ENCODE measurements at regions not wholly inside any gene's neighbourhood (a gene's known extent, or its start where the extent isn't known, plus 50 kb on each side); places are given as distances from the start of the nearest gene placed in this dataset.

- no peaks in the 10 kb centered on the region for H3K9me3 ChIP-seq (ENCODE audit: control insufficient read depth, insufficient read depth, low read length)
- H4K91ac ChIP-seq (ENCODE audit: insufficient read depth, low read depth, low read length), result no peak overlapping the region
- no peak overlapping the region for H3K56ac ChIP-seq (ENCODE audit: extremely low read depth, insufficient read depth, low read length)
- no peaks in the 10 kb centered on the region for H3K36me3 ChIP-seq (ENCODE audit: control insufficient read depth, insufficient read depth, low read length)
- H3K27me3 ChIP-seq (ENCODE audit: control insufficient read depth, insufficient read depth, low read length), result no peaks in the 10 kb centered on the region
- no peak overlapping the region for H3K23ac ChIP-seq (ENCODE audit: low read depth, low read length)
- no peak overlapping the region for H2BK15ac ChIP-seq (ENCODE audit: low read depth, low read length)
- no peak for TF ChIP-seq RAD21 (IDR thresholded peaks at IDR 0.05; ENCODE audit: low read length)
- no peak for TF ChIP-seq MAFK (IDR thresholded peaks at IDR 0.05; ENCODE audit: low read depth, low read length)
- no peak for TF ChIP-seq MAZ (IDR thresholded peaks at IDR 0.05; ENCODE audit: borderline replicate concordance, low read depth, low read length)
- TF ChIP-seq RFX5 (IDR thresholded peaks at IDR 0.05; ENCODE audit: low read depth, low read length), result no peak
- no peak for TF ChIP-seq FOS (IDR thresholded peaks at IDR 0.05; ENCODE audit: low read depth, low read length)
- no peak for TF ChIP-seq BHLHE40 (IDR thresholded peaks at IDR 0.05; ENCODE audit: low read depth, low read length)
- no peak for TF ChIP-seq MXI1 (IDR thresholded peaks at IDR 0.05; ENCODE audit: borderline replicate concordance, low read depth, low read length)
- TF ChIP-seq NFE2L2 (IDR thresholded peaks at IDR 0.05; ENCODE audit: low read depth, low read length), result no peak
- no peak for TF ChIP-seq SMC3 (IDR thresholded peaks at IDR 0.05; ENCODE audit: low read depth, low read length)
- no peak for TF ChIP-seq POLR2A (IDR thresholded peaks at IDR 0.05; ENCODE audit: low read depth, low read length)
- TF ChIP-seq RCOR1 (IDR thresholded peaks at IDR 0.05; ENCODE audit: insufficient replicate concordance, low read length), result no peak
- ChIA-PET CTCF (no interaction called here), POLR2A (ENCODE audit: unreplicated experiment) (no interaction called here)
- H3K9ac ChIP-seq (ENCODE audit: low read depth, low read length), result no peak overlapping the region
- H4K20me1 ChIP-seq (ENCODE audit: insufficient read depth, low read length), result no peaks in the 10 kb centered on the region
- H3K9me1 ChIP-seq (ENCODE audit: insufficient read depth, low read length), result no peaks in the 10 kb centered on the region
- no peak overlapping the region for H2BK120ac ChIP-seq (ENCODE audit: low read depth, low read length)
- H2BK5ac ChIP-seq (ENCODE audit: low read depth, low read length, poor library complexity, severe bottlenecking), result no peak overlapping the region
- no TSS peak for BruUV-seq (replicated peaks)
- WGBS, 2 experiments (ENCODE audit: extremely low coverage in 2 of 2, insufficient read length in 1 of 2), result no CpG with 5 or more reads among the region's 13 CpGs
- H3K4me1 ChIP-seq (ENCODE audit: control insufficient read depth, insufficient read depth, low read length), result no peaks in the 10 kb centered on the region
- ATAC-seq (ENCODE audit: low read depth) (no peak), DNase-seq (no peak)
- dilution Hi-C loops (cut with HindIII; ENCODE audit: low sequenced_read_pairs, unreplicated experiment) (no loop called here), in situ Hi-C loops (cut with MboI; ENCODE audit: low sequenced_read_pairs) (no loop called here), intact Hi-C loops (cut with micrococcal nuclease) (no loop called here)
- no peak overlapping the region for H3K4ac ChIP-seq (ENCODE audit: low read depth, low read length)
- no peak overlapping the region for H2AK5ac ChIP-seq (ENCODE audit: low read depth, low read length)
- no peak overlapping the region for H3K4me2 ChIP-seq (ENCODE audit: low read depth, low read length)
- no peak overlapping the region for H3K18ac ChIP-seq (ENCODE audit: low read depth, low read length)
- H4K8ac ChIP-seq (ENCODE audit: low read depth in 2 of 2, low read length in 2 of 2), result no peak overlapping the region
- H3K79me1 ChIP-seq (ENCODE audit: low read depth in 1 of 2, low read length in 2 of 2), result no peaks in the 10 kb centered on the region
- no peak overlapping the region for H3K14ac ChIP-seq (replicated peaks; ENCODE audit: low read depth, low read length)
- no peak overlapping the region for H2AK9ac ChIP-seq (replicated peaks; ENCODE audit: low read depth, low read length, poor library complexity)
- H3K27ac ChIP-seq (ENCODE audit: insufficient read depth, low read length), result no peak overlapping the region
- no peak overlapping the region for H2BK20ac ChIP-seq (ENCODE audit: low read depth, low read length)
- no peak overlapping the region for H4K5ac ChIP-seq (ENCODE audit: low read depth, low read length)
- H3K4me3 ChIP-seq (ENCODE audit: insufficient read depth, low read depth, low read length), result no peak overlapping the region
- no peak overlapping the region for H2AFZ ChIP-seq (replicated peaks; ENCODE audit: low read length, poor library complexity)
Observed at GRCh38 chr13:105073041-105073440, 1462.4 kb downstream of the EFNB2 start.

Data from IMR-90 (cell line).